GM10248 (cell line): ENCODE measurements at regions not wholly inside any gene's neighbourhood (a gene's known extent, or its start where the extent isn't known, plus 50 kb on each side); places are given as distances from the start of the nearest gene placed in this dataset.

Experiments used
- CTCF ChIA-PET: fragments of 300-600 bp; sonication (Branson Sonifier 250); formaldehyde crosslinking; extraction: SDS; loops from one replicate; lab custom pipeline; 2021; ENCODE audit warnings: antibody characterized with exemption; lab: Yijun Ruan, JAX
- POLR2A ChIA-PET: fragments of 350-650 bp; sonication (Branson Sonifier 250); formaldehyde crosslinking; extraction: SDS; loops from one replicate; lab custom pipeline; 2020; ENCODE audit warnings: antibody characterized with exemption; lab: Yijun Ruan, JAX
- DNase-seq: peaks from one replicate; pipeline ENCODE4 v3.0.0; 2012; ENCODE audit errors: extremely low spot score
- TF ChIP-seq, protein P1 (sequence below): IDR thresholded peaks from 2 replicates; pipeline ENCODE4 v1.5.1; 2012; ENCODE audit warnings: mild to moderate bottlenecking, low read depth; ENCODE audit errors: extremely low read depth, missing control alignments, control extremely low read depth

DNA sequence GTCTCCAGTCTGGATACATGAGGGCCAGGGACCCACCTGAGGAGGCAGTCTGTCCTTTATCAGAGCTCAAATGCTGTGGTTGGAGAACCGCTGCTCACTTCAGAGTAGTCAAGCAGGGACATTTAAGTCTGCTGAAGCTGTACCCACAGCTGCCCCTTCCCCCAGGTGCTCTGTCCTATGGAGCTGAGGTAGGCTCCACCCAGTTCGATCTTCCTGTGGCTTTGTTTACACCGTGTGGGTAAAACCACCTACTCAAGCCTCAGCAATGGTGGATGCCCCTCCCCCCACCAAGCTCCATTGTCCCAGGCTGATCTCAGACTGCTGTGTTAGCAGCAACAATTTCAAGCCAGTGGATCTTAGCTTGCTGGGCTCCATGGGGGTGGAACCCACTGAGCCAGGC is 731.4 kb upstream of the HS6ST1 start:
- ChIA-PET CTCF (interaction anchor here (1.3 kb wide), 1 partner anchor 12 kb away, joined by 3 read pairs; no protein-coding TSS in a partner anchor), POLR2A (no interaction called here)
- DNase-seq: no peak
- TF ChIP-seq, protein P1, sequence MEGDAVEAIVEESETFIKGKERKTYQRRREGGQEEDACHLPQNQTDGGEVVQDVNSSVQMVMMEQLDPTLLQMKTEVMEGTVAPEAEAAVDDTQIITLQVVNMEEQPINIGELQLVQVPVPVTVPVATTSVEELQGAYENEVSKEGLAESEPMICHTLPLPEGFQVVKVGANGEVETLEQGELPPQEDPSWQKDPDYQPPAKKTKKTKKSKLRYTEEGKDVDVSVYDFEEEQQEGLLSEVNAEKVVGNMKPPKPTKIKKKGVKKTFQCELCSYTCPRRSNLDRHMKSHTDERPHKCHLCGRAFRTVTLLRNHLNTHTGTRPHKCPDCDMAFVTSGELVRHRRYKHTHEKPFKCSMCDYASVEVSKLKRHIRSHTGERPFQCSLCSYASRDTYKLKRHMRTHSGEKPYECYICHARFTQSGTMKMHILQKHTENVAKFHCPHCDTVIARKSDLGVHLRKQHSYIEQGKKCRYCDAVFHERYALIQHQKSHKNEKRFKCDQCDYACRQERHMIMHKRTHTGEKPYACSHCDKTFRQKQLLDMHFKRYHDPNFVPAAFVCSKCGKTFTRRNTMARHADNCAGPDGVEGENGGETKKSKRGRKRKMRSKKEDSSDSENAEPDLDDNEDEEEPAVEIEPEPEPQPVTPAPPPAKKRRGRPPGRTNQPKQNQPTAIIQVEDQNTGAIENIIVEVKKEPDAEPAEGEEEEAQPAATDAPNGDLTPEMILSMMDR: no peak

DNA sequence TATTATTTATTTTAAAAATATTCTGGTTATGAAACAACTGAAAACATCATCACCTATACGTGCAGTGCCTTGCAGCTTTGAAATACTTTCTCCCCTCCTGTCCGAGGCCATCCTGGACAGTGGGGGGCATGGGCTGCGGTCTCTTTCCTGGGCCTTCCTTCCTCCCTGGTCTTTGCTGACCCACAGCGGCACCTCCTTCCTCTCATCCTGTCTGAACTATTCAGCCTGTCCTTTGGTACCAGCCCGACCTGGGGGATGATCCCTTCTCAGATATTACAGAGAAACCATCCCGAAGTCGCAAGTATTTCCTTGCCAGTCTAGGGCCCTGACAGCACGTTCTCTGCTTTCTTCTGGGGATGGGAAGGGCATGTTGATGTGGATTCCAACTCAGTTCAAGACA is 736.6 kb upstream of the HS6ST1 start:
- ChIA-PET CTCF (no interaction called here), POLR2A (no interaction called here)
- no peak for DNase-seq
- TF ChIP-seq, protein P1: no peak

DNA sequence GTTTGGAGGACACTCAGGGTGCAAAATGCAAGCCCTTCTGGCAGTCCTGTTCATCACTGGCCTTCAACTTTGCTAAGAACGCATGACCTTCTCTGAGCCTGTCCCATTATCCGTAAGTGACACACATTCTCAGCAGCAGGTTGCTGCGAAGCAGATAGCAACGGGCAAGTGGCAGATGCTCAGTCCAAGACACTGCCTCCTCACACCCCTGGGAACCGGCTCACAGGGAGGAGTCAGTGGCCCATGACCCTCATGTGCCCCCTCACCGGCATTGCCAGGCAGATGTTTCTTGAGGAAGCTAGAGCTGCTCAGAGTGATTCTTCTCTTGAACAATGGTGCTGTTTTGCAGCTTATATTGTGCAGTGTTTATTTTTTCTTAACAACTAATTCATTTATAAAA is 737.2 kb upstream of the HS6ST1 start:
- ChIA-PET POLR2A (no interaction called here), CTCF (no interaction called here)
- DNase-seq: no peak
- TF ChIP-seq, protein P1: no peak

DNA sequence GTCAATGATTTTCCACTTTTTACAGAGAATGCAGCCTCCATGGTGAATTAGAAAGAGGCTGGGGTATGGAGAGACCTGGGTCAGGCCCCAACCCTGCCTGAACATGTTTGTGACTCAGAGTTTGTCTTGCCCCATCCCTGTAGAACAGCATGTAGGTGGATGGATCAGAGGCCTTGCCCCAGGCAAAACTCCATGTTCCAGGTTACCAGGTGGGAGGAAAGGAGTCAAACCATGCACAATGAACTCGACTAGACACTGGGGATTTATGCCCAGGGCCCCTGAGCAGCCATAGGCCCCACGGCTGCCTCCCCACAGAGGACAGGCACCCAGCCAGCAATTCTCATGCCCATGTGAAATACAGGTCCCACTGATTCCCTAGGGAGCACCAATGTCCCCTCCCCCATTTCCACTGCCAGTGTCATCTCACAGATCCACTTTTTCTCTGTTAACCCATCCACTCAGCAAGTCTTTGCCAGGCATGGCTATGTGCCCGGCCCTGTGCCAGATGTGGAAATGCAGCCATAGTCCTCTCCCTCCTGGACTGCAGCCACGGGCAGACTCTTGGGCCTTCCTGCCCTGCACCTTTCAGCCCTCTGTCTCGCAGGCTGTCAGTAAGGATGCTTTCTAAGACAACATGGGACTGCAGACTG is 737.8 kb upstream of the HS6ST1 start:
- CTCF ChIA-PET: no interaction called here
- TF ChIP-seq, protein P1: no peak
- POLR2A ChIA-PET: no interaction called here
- DNase-seq: no peak

DNA sequence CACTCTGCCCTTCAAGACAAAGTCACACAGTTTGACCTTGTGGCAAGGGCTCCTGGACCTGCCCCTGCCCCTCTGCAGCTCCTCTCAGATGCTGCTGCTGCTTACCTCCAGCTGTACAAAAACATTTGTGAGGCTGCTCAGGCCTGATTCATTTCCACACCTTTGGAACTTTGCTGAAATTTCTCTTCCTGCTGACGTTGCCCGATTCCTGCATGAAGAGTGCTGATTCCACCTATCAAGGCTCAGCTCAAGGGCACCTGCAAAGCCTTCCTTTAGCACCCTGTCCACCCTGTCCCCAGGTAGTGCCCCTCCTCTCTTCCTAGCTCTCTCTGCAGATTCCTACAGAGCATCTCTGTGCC is 738.3 kb upstream of the HS6ST1 start:
- TF ChIP-seq, protein P1: no peak
- POLR2A ChIA-PET: no interaction called here
- CTCF ChIA-PET: no interaction called here
- DNase-seq: no peak

DNA sequence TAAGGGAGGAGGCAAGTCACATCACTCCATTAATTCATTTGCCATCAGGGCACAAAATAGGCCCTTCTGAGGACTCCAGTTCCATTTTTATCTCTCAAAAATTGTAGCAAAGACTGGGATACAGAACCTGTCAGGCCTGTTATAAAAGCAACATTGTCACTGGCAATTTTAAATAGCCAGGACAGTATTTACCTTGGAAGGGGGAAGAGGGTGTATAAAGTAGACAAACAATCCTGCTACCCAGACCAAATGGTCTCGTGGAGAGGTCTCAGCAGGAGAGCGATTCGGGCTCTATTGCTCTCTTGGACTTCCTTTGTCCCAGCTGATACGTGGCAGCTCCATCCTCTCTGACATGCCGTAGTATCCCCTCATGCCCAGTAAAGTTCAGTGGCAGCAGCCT is 740.3 kb upstream of the HS6ST1 start:
- DNase-seq: no peak
- TF ChIP-seq, protein P1: no peak
- ChIA-PET POLR2A (no interaction called here), CTCF (interaction anchor here (1.0 kb wide), 1 partner anchor 17 kb away, joined by 3 read pairs; no protein-coding TSS in a partner anchor)
